ENCODE measurements at regions not wholly inside any gene's neighbourhood (a gene's known extent, or its start where the extent isn't known, plus 50 kb on each side); places are given as distances from the start of the nearest gene placed in this dataset.

- Histone ChIP-seq H3K36me3 (ENCODE audit: insufficient read depth, low read length) (no peaks in the 10 kb centered on the region), H4K20me1 (ENCODE audit: insufficient read depth, low read length) (no peaks in the 10 kb centered on the region), H3K4me3 (ENCODE audit: low read depth, low read length, poor library complexity, severe bottlenecking) (no peak overlapping the region), H3K27ac (ENCODE audit: low read depth, low read length, poor library complexity, severe bottlenecking) (no peak overlapping the region), H2AFZ (ENCODE audit: low read length) (no peak overlapping the region), H3K9me3 (ENCODE audit: low read length) (no peaks in the 10 kb centered on the region), H3K4me2 (ENCODE audit: low read length) (no peak overlapping the region), H3K4me1 (ENCODE audit: insufficient read depth, low read length, poor library complexity, severe bottlenecking) (no peaks in the 10 kb centered on the region), H3K9me2 (ENCODE audit: insufficient read depth, low read length) (no peaks in the 10 kb centered on the region), H3K79me2 (ENCODE audit: insufficient read depth, low read depth, low read length) (no peaks in the 10 kb centered on the region)
- no peak for TF ChIP-seq EZH2phosphoT487 (IDR thresholded peaks at IDR 0.05; ENCODE audit: borderline replicate concordance, low read depth, low read length)
- no peak for DNase-seq (ENCODE audit: low spot score)
- ChIA-PET POLR2A (interaction anchor here (0.6 kb wide), 1 partner anchor 1054 kb away, joined by 6 read pairs; no protein-coding TSS in a partner anchor), CTCF (ENCODE audit: unreplicated experiment) (no interaction called here)
- intact Hi-C loops (cut with micrococcal nuclease; ENCODE audit: unreplicated experiment): no loop called here
- BruUV-seq (replicated peaks): no TSS peak
Observed at GRCh38 chr1:96533820-96534219, 187.8 kb upstream of the PTBP2 start.

- Histone ChIP-seq H3K27ac (ENCODE audit: low read depth, low read length, poor library complexity, severe bottlenecking) (no peak overlapping the region), H3K79me2 (ENCODE audit: insufficient read depth, low read depth, low read length) (no peaks in the 10 kb centered on the region), H3K4me2 (ENCODE audit: low read length) (no peak overlapping the region), H3K4me3 (ENCODE audit: low read depth, low read length, poor library complexity, severe bottlenecking) (no peak overlapping the region), H2AFZ (ENCODE audit: low read length) (no peak overlapping the region), H3K9me2 (ENCODE audit: insufficient read depth, low read length) (no peaks in the 10 kb centered on the region), H3K9me3 (ENCODE audit: low read length) (no peaks in the 10 kb centered on the region), H4K20me1 (ENCODE audit: insufficient read depth, low read length) (no peaks in the 10 kb centered on the region), H3K4me1 (ENCODE audit: insufficient read depth, low read length, poor library complexity, severe bottlenecking) (no peaks in the 10 kb centered on the region), H3K36me3 (ENCODE audit: insufficient read depth, low read length) (no peaks in the 10 kb centered on the region)
- ChIA-PET CTCF (ENCODE audit: unreplicated experiment) (no interaction called here), POLR2A (interaction anchor here (0.7 kb wide), 1 partner anchor 48 kb away, joined by 3 read pairs; no protein-coding TSS in a partner anchor)
- intact Hi-C loops (cut with micrococcal nuclease; ENCODE audit: unreplicated experiment): no loop called here
- DNase-seq (ENCODE audit: low spot score): no peak
- TF ChIP-seq EZH2phosphoT487 (IDR thresholded peaks at IDR 0.05; ENCODE audit: borderline replicate concordance, low read depth, low read length) (no peak), CTCF (conservative IDR thresholded peaks at IDR 0.05; ENCODE audit: low read length) (no peak)
- no TSS peak for BruUV-seq (replicated peaks)
Observed at GRCh38 chr1:96536581-96536980, 185.0 kb upstream of the PTBP2 start.

- no peaks in the 10 kb centered on the region for H3K9me2 ChIP-seq (ENCODE audit: insufficient read depth, low read length)
- BruUV-seq (replicated peaks): no TSS peak
- no peaks in the 10 kb centered on the region for H3K36me3 ChIP-seq (ENCODE audit: insufficient read depth, low read length)
- H3K27ac ChIP-seq (ENCODE audit: low read depth, low read length, poor library complexity, severe bottlenecking): no peak overlapping the region
- CTCF ChIA-PET (ENCODE audit: unreplicated experiment): no interaction called here
- no peak overlapping the region for H3K4me2 ChIP-seq (ENCODE audit: low read length)
- no peaks in the 10 kb centered on the region for H3K79me2 ChIP-seq (ENCODE audit: insufficient read depth, low read depth, low read length)
- intact Hi-C loops (cut with micrococcal nuclease; ENCODE audit: unreplicated experiment): no loop called here
- POLR2A ChIA-PET: interaction anchor here (0.6 kb wide), 1 partner anchor 1057 kb away, joined by 3 read pairs; no protein-coding TSS in a partner anchor
- no peak overlapping the region for H2AFZ ChIP-seq (ENCODE audit: low read length)
- H3K4me1 ChIP-seq (ENCODE audit: insufficient read depth, low read length, poor library complexity, severe bottlenecking): no peaks in the 10 kb centered on the region
- no peak overlapping the region for H3K4me3 ChIP-seq (ENCODE audit: low read depth, low read length, poor library complexity, severe bottlenecking)
- no peaks in the 10 kb centered on the region for H4K20me1 ChIP-seq (ENCODE audit: insufficient read depth, low read length)
- no peaks in the 10 kb centered on the region for H3K9me3 ChIP-seq (ENCODE audit: low read length)
- no peak for TF ChIP-seq CTCF (conservative IDR thresholded peaks at IDR 0.05; ENCODE audit: low read length)
- no peak for TF ChIP-seq EZH2phosphoT487 (IDR thresholded peaks at IDR 0.05; ENCODE audit: borderline replicate concordance, low read depth, low read length)
- no peak for DNase-seq (ENCODE audit: low spot score)
Observed at GRCh38 chr1:96538111-96538641, 183.4 kb upstream of the PTBP2 start.

All from OCI-LY7 (cell line).